ENCODE measurements at regions not wholly inside any gene's neighbourhood (a gene's known extent, or its start where the extent isn't known, plus 50 kb on each side); places are given as distances from the start of the nearest gene placed in this dataset.
"Not testable (repeated sequence)": the region's sequence is repeated elsewhere in the genome, so short reads cannot be mapped to it uniquely, and the experiment has no call there.

- not testable (repeated sequence) for H3K36me3 Mint-ChIP-seq; H3K27me3 Mint-ChIP-seq; H3K4me1 Mint-ChIP-seq (ENCODE audit: low read depth in 2 of 2)
These were observed 563.2 kb downstream of the TUBA3C start for GRCh38 chr13:18618442-18618841.

GRCh38 chr13:18610476-18610875 is 571.1 kb downstream of the TUBA3C start:
- H3K9me3 Mint-ChIP-seq; ATAC-seq; H3K27me3 Mint-ChIP-seq; DNase-seq (ENCODE audit: low spot score); H3K4me3 Mint-ChIP-seq; H3K27ac Mint-ChIP-seq; H3K36me3 Mint-ChIP-seq; H3K4me1 Mint-ChIP-seq (ENCODE audit: low read depth in 2 of 2): not testable (repeated sequence)

More at GRCh38 chr13:18618442-18618841, 563.2 kb downstream of the TUBA3C start:
- not testable (repeated sequence) for DNase-seq (ENCODE audit: low spot score); H3K9me3 Mint-ChIP-seq; H3K4me3 Mint-ChIP-seq; H3K27ac Mint-ChIP-seq; ATAC-seq

DNA sequence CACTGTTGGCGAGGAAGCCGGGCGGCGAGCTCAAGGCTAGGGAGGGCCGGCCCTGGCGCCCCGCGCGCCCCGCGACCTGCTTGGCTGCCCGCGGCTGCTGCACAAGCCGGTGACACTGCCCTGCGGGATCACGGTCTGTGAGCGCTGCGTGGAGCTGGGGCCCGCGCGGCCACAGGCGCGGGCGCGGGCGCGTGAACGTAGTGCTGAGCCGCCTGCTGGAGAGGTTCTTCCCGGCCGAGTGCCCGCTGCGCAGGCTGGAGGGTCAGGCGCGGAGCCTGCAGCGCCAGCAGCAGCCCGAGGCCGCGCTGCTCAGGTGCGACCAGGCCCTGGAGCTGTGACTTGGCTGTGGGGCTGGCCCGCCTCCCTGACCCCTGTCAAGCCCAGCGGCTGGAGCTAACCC is 572.3 kb downstream of the TUBA3C start:
- not testable (repeated sequence) for DNase-seq (ENCODE audit: low spot score); H3K4me1 Mint-ChIP-seq (ENCODE audit: low read depth in 2 of 2); H3K9me3 Mint-ChIP-seq; H3K36me3 Mint-ChIP-seq; H3K27me3 Mint-ChIP-seq; ATAC-seq; H3K4me3 Mint-ChIP-seq; H3K27ac Mint-ChIP-seq

DNA sequence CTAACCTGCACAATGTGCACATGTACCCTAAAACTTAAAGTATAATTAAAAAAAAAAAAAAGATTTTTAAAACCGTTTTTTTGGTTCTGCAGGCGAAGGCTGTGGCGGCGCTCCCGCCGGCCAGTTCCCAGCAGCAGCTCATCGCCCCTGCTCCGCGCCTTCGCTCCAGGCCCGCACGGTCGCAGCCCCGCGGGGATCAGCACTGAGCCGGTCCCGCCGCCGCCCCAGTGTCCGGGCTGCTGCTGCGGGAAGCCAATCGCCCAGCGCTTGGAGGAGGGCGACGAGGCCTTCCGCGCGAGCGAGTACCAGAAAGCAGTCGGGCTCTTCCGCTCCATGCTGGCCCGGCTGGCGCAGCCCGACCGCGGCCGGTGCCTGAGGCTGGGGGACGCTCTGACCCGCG is 572.8 kb downstream of the TUBA3C start:
- H3K9me3 Mint-ChIP-seq; H3K27me3 Mint-ChIP-seq; H3K36me3 Mint-ChIP-seq; H3K4me3 Mint-ChIP-seq; H3K4me1 Mint-ChIP-seq (ENCODE audit: low read depth in 2 of 2); H3K27ac Mint-ChIP-seq; DNase-seq (ENCODE audit: low spot score); ATAC-seq: not testable (repeated sequence)

DNA sequence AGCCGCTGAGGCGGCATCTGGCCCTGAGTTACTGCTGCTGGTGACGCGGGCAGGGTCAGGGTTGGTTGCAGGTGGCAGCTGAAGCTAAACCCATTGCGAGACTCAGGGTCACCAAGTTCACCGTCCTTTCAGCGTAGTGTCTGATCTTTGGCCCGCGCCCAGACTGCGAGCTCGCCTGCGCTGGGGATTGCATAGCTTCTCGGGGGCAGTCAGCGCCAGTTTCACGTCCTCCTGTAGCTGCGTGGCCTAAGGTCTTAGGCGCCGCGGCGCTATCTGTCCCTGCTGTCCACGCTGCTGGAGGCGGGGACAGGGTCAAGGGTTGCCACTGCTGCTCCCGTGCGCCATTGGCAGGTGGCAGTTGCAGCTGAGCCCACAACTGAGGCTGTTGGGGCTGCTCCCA is 581.3 kb downstream of the TUBA3C start:
- H3K4me1 Mint-ChIP-seq (ENCODE audit: low read depth in 2 of 2); H3K36me3 Mint-ChIP-seq; H3K27ac Mint-ChIP-seq; H3K9me3 Mint-ChIP-seq; H3K4me3 Mint-ChIP-seq; H3K27me3 Mint-ChIP-seq; ATAC-seq; DNase-seq (ENCODE audit: low spot score): not testable (repeated sequence)

DNA sequence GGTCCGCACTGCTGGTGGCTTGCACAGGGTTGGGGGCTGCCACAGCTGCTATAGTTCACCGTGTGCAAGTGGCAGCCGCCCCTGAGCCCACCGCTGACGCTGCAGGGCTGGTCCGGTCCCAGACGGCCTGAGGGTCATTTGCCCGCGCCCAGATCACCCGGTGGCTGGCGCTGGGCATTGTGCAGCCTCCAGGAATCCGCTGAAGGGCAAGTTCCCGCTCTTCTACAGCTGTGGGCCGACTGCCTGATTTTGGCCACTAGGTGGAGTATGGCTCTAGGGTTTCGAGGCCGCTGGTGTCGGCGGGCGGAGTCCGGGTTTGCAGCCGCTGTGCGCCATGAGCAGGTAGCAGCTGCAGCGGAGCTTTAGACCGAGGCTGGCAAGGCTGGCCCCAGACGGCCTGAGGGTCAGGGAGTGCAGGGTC is 581.8 kb downstream of the TUBA3C start:
- H3K4me3 Mint-ChIP-seq; DNase-seq (ENCODE audit: low spot score); H3K27ac Mint-ChIP-seq; H3K4me1 Mint-ChIP-seq (ENCODE audit: low read depth in 2 of 2); H3K36me3 Mint-ChIP-seq; H3K9me3 Mint-ChIP-seq; ATAC-seq; H3K27me3 Mint-ChIP-seq: not testable (repeated sequence)

GRCh38 chr13:18598543-18598942 is 583.1 kb downstream of the TUBA3C start:
- peaks cover 13% of the 10 kb centered on the region for H3K36me3 Mint-ChIP-seq
- not testable (repeated sequence) for H3K4me1 Mint-ChIP-seq (ENCODE audit: low read depth in 2 of 2); ATAC-seq; H3K27ac Mint-ChIP-seq; H3K27me3 Mint-ChIP-seq; H3K4me3 Mint-ChIP-seq; H3K9me3 Mint-ChIP-seq; DNase-seq (ENCODE audit: low spot score)

GRCh38 chr13:18597940-18598339 is 583.7 kb downstream of the TUBA3C start:
- not testable (repeated sequence) for H3K27me3 Mint-ChIP-seq; H3K9me3 Mint-ChIP-seq; DNase-seq (ENCODE audit: low spot score); ATAC-seq; H3K27ac Mint-ChIP-seq; H3K4me3 Mint-ChIP-seq; H3K4me1 Mint-ChIP-seq (ENCODE audit: low read depth in 2 of 2)
- H3K36me3 Mint-ChIP-seq, result peaks cover 13% of the 10 kb centered on the region

- H3K4me3 Mint-ChIP-seq; H3K36me3 Mint-ChIP-seq; DNase-seq (ENCODE audit: low spot score); ATAC-seq; H3K4me1 Mint-ChIP-seq (ENCODE audit: low read depth in 2 of 2); H3K9me3 Mint-ChIP-seq; H3K27me3 Mint-ChIP-seq; H3K27ac Mint-ChIP-seq: not testable (repeated sequence)
These were observed 604.5 kb downstream of the TUBA3C start for GRCh38 chr13:18577103-18577502.

DNA sequence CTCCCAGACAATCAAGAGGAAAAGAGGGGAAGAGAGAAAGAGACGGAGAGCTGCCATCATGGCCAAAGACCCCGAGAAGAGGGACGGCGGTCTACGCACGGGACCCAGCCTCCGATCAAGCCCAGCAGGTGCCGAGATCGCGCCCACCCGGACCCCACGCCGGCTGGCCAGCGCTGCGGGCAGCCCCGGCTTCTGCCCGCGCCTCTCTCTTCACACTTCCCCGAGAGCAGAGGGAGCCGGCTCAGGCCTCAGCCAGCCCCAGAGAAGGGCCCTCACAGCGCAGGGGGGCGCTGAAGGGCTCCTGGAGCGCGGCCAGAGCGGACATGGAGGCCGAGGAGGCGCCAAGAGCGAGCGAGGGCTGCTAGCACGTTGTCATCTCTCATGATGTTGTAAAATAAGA is 613.7 kb downstream of the TUBA3C start:
- not testable (repeated sequence) for H3K4me3 Mint-ChIP-seq; H3K27me3 Mint-ChIP-seq; H3K27ac Mint-ChIP-seq; DNase-seq (ENCODE audit: low spot score); H3K36me3 Mint-ChIP-seq; H3K4me1 Mint-ChIP-seq (ENCODE audit: low read depth in 2 of 2); H3K9me3 Mint-ChIP-seq; ATAC-seq
